SK-N-SH treated with all-trans-retinoic acid at 6 μM for 48 hours (cell line): ENCODE measurements at regions not wholly inside any gene's neighbourhood (a gene's known extent, or its start where the extent isn't known, plus 50 kb on each side); places are given as distances from the start of the nearest gene placed in this dataset.

Experiments used
- CREB5 ChIP-seq: fragments of 250-450 bp; sonication (Bioruptor Pico); IDR thresholded peaks from 2 replicates; pipeline ENCODE4 v1.5.1; 2020; ENCODE audit warnings: low read depth, mild to moderate bottlenecking, moderate library complexity
- CSDC2 ChIP-seq: fragments of 250-450 bp; sonication (Bioruptor Pico); IDR thresholded peaks from 2 replicates; pipeline ENCODE4 v1.5.0; 2020; ENCODE audit warnings: mild to moderate bottlenecking, moderate library complexity
- ZNF70 ChIP-seq: fragments of 450-650 bp; formaldehyde crosslinking; IDR thresholded peaks from 2 replicates; pipeline ENCODE4 v1.5.0; 2020; ENCODE audit warnings: mild to moderate bottlenecking, moderate library complexity

- TF ChIP-seq ZNF70 (CRISPR knock-in tag) (no peak), CSDC2 (no peak), CREB5 (no peak)
These were observed 636.0 kb upstream of the LMCD1 start for GRCh38 chr3:7865611-7866010.
